ENCODE measurements at regions not wholly inside any gene's neighbourhood (a gene's known extent, or its start where the extent isn't known, plus 50 kb on each side); places are given as distances from the start of the nearest gene placed in this dataset.
"Not testable (repeated sequence)": the region's sequence is repeated elsewhere in the genome, so short reads cannot be mapped to it uniquely, and the experiment has no call there.

DNA sequence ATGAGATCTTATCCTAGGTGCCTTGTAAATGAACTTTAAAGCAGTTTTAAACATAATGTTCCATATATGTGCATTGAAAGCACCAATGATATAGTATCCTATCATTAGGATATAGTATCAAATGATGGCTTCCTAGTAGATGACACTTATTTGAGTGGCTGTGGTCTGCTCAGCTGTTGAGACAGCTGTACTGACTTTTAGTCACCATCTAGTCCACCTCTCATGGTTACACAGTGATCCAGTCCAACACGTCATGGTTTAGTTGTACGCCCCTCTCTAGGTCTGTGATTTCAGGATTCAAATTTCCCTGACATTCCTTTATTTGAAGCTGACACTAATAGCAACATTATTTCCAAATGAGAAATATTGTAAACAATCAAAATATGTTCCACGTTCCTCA lies 127.3 kb upstream of the TUT7 start (continued):
- no peak for TF ChIP-seq DMBX1 (CRISPR knock-in tag; IDR thresholded peaks at IDR 0.05; ENCODE audit: borderline replicate concordance)
- no peak for TF ChIP-seq ZKSCAN8 (CRISPR knock-in tag; IDR thresholded peaks at IDR 0.05)
- TF ChIP-seq, protein P1, sequence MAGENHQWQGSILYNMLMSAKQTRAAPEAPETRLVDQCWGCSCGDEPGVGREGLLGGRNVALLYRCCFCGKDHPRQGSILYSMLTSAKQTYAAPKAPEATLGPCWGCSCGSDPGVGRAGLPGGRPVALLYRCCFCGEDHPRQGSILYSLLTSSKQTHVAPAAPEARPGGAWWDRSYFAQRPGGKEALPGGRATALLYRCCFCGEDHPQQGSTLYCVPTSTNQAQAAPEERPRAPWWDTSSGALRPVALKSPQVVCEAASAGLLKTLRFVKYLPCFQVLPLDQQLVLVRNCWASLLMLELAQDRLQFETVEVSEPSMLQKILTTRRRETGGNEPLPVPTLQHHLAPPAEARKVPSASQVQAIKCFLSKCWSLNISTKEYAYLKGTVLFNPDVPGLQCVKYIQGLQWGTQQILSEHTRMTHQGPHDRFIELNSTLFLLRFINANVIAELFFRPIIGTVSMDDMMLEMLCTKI (IDR thresholded peaks at IDR 0.05; ENCODE audit: partially characterized antibody), result no peak
- no peak for TF ChIP-seq HOMEZ (CRISPR knock-in tag; IDR thresholded peaks at IDR 0.05)
- TF ChIP-seq XRCC4 (IDR thresholded peaks at IDR 0.05; ENCODE audit: extremely low read depth, insufficient read depth, insufficient read length), result no peak
- TF ChIP-seq LCOR (CRISPR knock-in tag; IDR thresholded peaks at IDR 0.05), result no peak
- TF ChIP-seq HDAC3 (IDR thresholded peaks at IDR 0.05; ENCODE audit: borderline replicate concordance, partially characterized antibody), result no peak

GRCh38 chr9:86475255-86475654 lies 121.0 kb upstream of the TUT7 start:
- no CpG with 5 or more reads among the region's 1 CpG for WGBS (ENCODE audit: insufficient coverage, low coverage, missing lambda C conversion rate)
- H3K4me2 ChIP-seq (ENCODE audit: insufficient read depth, low read length); BruUV-seq (replicated peaks); H3K4me1 ChIP-seq (replicated peaks in 1 of 2; ENCODE audit: control insufficient read depth in 2 of 2, insufficient read depth in 2 of 2, low read length in 2 of 2); in situ Hi-C loops (cut with MboI); H3K9me1 ChIP-seq (ENCODE audit: control insufficient read depth, insufficient read depth, low read length); H2AFZ ChIP-seq (ENCODE audit: low read depth, low read length); DNase-seq (ENCODE audit: extremely low read depth in 1 of 4, low spot score in 3 of 4); H3K27ac ChIP-seq (ENCODE audit: extremely low read depth, low read depth, low read length); intact Hi-C loops (cut with micrococcal nuclease); H3K27me3 ChIP-seq (ENCODE audit: control insufficient read depth in 2 of 2, insufficient read depth in 2 of 2, low read length in 2 of 2); H4K20me1 ChIP-seq (replicated peaks; ENCODE audit: control insufficient read depth, insufficient read depth, low read length); ATAC-seq; H3K79me2 ChIP-seq (ENCODE audit: control insufficient read depth, insufficient read depth, low read length); FAIRE-seq; H3K36me3 ChIP-seq (ENCODE audit: control insufficient read depth, insufficient read depth, low read length); H3K9ac ChIP-seq (ENCODE audit: insufficient read depth in 1 of 2, low read depth in 2 of 2, low read length in 2 of 2); CTCF ChIA-PET (ENCODE audit: low intra/inter-chr PET ratio); H3K9me3 ChIP-seq (replicated peaks; ENCODE audit: control insufficient read depth, insufficient read depth, low read depth, low read length); POLR2A ChIA-PET; H3K4me3 ChIP-seq: not testable (repeated sequence)

All from K562 (cell line).